NT2/D1 (cell line): ENCODE measurements at regions not wholly inside any gene's neighbourhood (a gene's known extent, or its start where the extent isn't known, plus 50 kb on each side); places are given as distances from the start of the nearest gene placed in this dataset.

Experiments
- SUZ12 ChIP-seq: IDR thresholded peaks from 2 replicates; pipeline ENCODE4 v1.6.1; 2011; ENCODE audit not compliant: insufficient read length, insufficient read depth; ENCODE audit errors: extremely low read depth
- YY1 ChIP-seq: IDR thresholded peaks from 2 replicates; pipeline ENCODE4 v1.6.1; 2011; ENCODE audit not compliant: insufficient read length, insufficient read depth
- ZNF274 ChIP-seq: IDR thresholded peaks from 2 replicates; pipeline ENCODE4 v1.6.1; 2011; ENCODE audit warnings: mild to moderate bottlenecking, low read depth, low read length

DNA sequence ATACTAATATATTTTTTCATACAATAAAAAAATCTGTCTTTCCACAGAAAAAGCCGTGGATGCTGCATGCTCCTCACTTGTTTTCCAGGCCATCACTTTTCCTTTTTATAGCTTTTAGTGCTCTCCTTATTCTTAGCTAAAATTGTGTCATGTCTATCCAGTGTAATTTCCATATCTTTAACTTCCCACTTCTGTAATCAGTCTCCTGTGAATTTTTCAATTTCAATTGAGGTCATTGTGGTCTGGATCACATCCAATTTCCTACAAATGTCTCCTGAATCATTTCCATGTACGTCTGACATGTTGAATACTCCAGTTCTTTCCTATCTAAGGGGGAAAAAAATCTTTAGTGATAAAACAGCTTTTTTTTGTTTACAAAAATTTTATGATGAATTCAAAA is 838.2 kb upstream of the B3GALT2 start:
- TF ChIP-seq ZNF274 (no peak), YY1 (no peak), SUZ12 (no peak)
